ENCODE measurements at regions not wholly inside any gene's neighbourhood (a gene's known extent, or its start where the extent isn't known, plus 50 kb on each side); places are given as distances from the start of the nearest gene placed in this dataset.

DNA sequence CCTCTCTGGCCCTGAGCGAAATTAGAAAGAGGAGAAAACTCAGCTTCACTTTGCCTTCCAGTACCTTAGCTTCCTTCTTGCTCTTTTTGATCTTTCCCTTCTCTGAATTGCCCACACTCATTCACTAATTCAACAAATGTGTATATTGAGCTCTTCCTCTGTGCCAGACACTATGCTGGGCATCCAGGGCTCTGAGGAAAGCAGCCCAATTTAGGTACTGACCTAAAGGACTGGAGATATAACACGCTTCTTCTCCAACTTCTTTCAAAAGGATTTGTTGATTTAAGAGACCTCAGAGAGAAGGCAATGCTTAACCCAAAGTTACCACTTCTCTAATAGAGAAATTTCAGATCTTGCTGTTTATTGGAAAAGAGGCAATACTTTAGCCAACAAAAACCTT, 103.6 kb downstream of the TMPRSS5 start:
- TF ChIP-seq CTCF (optimal IDR thresholded peaks at IDR 0.05 in 1 of 3, IDR thresholded peaks at IDR 0.05 in 1 of 3, conservative IDR thresholded peaks at IDR 0.05 in 1 of 3; ENCODE audit: extremely low read depth in 1 of 3, insufficient read depth in 2 of 3, low read length in 3 of 3) (no peak), EZH2 (IDR thresholded peaks at IDR 0.05; ENCODE audit: low read length) (no peak)
